ENCODE measurements at regions not wholly inside any gene's neighbourhood (a gene's known extent, or its start where the extent isn't known, plus 50 kb on each side); places are given as distances from the start of the nearest gene placed in this dataset.
A peak's percentile ranks its signal among the peaks of the same experiment; 100 is the strongest.
"Not testable (repeated sequence)": the region's sequence is repeated elsewhere in the genome, so short reads cannot be mapped to it uniquely, and the experiment has no call there.

DNA sequence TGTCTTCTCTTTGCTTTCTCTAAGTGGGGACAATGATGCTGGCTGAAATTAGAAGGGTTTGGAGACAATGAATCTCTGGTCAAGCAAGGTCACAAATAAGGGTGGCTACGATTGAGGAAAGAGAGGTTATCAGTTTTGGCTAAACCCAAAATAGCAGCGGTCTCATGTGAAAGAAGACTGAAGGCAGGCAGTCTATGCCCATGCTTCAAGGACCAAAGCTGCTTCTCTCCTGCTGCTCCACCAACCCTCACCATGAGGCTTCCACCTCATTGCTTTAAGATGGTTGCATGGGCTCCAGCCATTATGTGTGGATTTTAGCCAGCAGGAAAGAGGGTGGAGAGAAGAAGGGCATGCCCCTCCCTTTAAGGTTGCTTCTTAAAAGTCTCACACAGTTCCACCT lies 114.1 kb upstream of the TRIM2 start:
- Histone ChIP-seq H3K27me3 (no peaks in the 10 kb centered on the region), H3K9me3 (no peaks in the 10 kb centered on the region), H3K36me3 (no peaks in the 10 kb centered on the region), H3K4me3 (no peak overlapping the region)
- no peak for DNase-seq

DNA sequence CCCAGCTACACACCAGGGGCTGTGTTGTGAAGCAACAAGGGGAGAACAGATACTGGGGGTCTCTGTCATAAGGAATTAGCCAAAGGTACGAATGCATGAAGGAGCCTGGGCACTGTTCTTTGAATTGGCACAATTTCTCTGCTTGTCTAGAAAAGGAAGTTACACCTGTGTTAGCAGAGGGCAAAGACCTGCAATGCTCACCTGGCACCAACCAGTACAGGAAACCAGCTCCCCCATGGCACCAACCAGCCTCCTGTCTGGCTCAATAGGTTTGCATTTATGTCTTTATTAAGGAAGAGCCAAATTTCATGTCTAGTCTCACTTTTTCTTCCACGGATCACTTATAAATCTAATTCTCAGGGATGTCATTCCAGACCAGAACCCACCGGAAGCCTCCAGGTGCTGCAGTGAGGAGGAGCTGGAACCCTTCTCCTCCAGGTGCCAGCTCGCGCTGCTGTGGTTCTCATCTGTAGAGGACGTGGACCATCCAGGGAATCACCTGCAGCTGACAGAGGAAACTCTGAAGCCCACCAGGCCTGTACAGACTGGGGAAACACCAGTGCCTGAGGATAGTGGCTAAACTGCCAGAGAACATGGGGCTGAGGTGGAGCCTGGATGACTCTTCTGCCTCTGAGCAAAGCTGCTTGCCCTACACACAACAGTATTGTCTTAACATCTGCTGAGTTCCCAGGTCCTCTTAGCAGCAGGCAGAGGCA lies 113.4 kb upstream of the TRIM2 start:
- Histone ChIP-seq H3K4me3 (no peak overlapping the region), H3K27me3 (no peaks in the 10 kb centered on the region), H3K36me3 (no peaks in the 10 kb centered on the region), H3K9me3 (no peaks in the 10 kb centered on the region)
- DNase-seq = no peak

DNA sequence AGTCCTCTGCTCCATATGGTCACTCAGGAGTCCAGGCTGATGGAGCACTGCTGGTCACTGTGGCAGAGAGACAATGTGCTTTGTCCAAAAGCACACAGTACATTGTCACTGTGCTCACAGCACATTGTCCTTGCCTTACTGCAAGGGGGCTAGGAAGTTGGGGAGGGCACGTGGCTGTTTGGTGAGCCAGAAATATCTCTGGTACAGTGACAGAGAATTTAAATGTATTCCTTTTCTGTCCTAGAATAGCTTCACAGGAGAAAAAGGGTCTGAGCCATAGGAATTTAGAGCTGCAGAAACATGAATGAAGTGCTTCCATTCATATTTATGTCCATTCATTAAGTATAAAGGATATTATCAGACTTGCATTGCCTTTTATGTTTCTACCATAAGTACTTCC lies 110.8 kb upstream of the TRIM2 start:
- DNase-seq = no peak
- Histone ChIP-seq H3K36me3 (no peaks in the 10 kb centered on the region), H3K9me3 (no peaks in the 10 kb centered on the region), H3K4me3 (no peak overlapping the region), H3K27me3 (no peaks in the 10 kb centered on the region)

DNA sequence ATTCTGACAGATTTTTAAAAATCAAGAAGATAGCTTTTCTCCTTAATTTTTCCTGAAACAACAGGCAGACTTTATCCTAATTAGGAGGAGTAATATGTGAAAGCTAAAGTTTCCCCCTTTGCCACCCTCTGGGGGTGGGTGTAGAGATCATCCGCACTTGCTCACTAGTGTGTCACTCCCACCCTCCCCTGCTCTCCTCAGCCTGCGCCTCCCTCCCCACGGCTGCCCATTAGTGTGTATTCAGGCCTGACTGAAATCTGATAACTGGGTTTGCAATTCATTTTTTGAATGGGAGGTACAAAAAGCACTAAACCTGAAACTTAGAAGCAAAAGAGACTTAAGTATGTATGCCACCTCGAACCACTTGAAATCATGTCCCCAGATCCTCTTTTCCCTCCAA lies 110.4 kb upstream of the TRIM2 start:
- Histone ChIP-seq H3K36me3 (no peaks in the 10 kb centered on the region), H3K4me3 (no peak overlapping the region), H3K27me3 (no peaks in the 10 kb centered on the region), H3K9me3 (no peaks in the 10 kb centered on the region)
- no peak for DNase-seq

DNA sequence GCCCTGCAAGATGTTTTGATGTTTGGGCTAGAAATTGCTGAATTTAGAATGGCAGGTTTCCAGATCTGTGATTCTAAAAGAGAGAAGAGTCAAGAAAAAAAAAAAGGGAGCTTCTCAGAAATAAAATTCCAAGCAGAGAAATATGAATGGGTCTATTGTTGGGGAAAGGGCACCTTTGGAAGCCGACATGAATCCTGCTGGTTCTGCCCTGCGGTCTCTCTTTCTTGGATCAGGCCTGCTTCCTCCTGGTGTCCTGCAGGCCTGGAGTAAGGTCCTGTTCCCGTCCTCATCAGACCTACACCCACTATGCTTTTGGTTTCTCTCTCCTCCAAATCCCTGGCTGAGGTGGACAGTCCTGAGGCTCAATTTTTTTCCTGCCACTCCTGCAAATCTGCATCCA lies 109.8 kb upstream of the TRIM2 start:
- no peak for DNase-seq
- Histone ChIP-seq H3K27me3 (no peaks in the 10 kb centered on the region), H3K36me3 (no peaks in the 10 kb centered on the region), H3K4me3 (no peak overlapping the region), H3K9me3 (no peaks in the 10 kb centered on the region)

DNA sequence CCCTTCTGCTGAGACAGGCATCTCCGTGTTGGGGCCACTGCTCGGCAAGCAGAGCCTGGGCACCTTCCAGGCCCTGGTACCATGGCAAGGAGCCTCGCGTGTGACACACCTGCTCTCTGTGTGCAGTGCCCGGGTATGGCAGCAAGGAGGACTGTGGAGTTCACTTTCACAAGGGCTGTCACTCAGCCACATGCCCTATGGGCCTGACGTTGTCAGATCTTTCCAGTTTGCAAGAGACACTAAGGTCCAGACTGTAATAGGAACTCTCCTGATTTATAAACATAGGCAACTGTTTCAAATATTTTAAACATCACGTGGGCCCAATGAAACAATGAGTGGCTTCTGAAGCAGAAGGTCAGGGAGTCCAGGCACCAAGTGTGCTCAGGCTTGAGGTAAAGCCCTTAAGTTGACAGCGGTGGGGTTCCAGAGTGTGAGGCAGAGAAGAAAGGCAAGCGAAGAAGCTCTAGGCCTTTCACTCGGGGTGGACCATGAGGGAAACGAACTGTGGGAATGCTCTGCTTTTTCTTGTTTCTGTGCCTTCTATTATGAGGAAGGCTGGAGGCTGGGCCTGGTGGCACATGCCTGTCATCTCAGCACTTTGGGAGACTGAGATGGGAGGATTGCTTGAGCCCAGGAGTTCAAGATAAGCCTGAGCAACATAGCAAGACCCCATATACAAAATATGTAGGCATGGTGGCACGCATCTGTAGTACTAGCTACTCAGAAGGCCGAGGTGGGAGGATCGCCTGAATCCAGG lies 108.6 kb upstream of the TRIM2 start:
- H3K27me3 ChIP-seq = no peaks in the 10 kb centered on the region
- no peaks in the 10 kb centered on the region for H3K36me3 ChIP-seq
- no peak for DNase-seq
- H3K4me3 ChIP-seq = no peak overlapping the region
- no peaks in the 10 kb centered on the region for H3K9me3 ChIP-seq

DNA sequence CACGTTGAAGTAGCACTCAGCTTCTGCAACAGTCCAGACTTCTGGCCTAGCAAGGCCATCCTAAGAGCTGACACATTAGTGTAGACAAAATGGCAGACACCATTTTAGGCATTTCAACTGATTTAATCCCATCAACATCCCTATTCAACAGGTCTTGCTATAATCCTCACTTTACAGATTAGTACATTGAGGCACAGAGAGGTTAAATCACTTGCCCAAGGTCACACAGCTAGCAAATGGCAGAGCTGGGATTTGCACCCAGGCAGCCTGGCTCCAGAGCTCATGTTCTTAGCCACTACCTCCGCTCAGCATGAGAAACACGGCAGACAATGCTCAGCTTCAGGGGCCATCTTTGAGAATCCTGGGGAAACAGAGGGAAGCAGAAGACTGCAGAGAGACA lies 107.9 kb upstream of the TRIM2 start:
- Histone ChIP-seq H3K27me3 (no peaks in the 10 kb centered on the region), H3K36me3 (no peaks in the 10 kb centered on the region), H3K4me3 (no peak overlapping the region), H3K9me3 (no peaks in the 10 kb centered on the region)
- DNase-seq = no peak

DNA sequence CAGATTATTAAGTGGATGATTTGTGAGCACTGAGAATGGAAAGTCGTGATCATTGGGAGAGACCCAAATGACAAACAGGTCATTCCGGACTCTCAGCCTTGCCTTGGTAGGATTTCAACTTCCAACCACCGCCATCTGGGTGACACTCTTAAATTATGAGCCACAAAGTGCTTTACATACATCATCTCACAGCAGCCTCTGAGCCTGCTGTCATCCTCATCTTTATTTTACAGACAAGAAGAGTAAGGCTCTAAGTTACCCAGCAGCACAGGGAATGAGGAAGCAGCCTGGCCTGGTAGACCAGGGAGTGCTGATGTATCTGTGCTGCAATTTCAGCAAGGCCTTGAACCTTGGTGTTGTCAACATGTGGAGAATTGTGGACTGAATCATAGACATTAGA lies 105.8 kb upstream of the TRIM2 start:
- no peaks in the 10 kb centered on the region for H3K36me3 ChIP-seq
- H3K27me3 ChIP-seq = no peaks in the 10 kb centered on the region
- H3K9me3 ChIP-seq = no peaks in the 10 kb centered on the region
- DNase-seq = no peak
- H3K4me3 ChIP-seq = no peak overlapping the region

DNA sequence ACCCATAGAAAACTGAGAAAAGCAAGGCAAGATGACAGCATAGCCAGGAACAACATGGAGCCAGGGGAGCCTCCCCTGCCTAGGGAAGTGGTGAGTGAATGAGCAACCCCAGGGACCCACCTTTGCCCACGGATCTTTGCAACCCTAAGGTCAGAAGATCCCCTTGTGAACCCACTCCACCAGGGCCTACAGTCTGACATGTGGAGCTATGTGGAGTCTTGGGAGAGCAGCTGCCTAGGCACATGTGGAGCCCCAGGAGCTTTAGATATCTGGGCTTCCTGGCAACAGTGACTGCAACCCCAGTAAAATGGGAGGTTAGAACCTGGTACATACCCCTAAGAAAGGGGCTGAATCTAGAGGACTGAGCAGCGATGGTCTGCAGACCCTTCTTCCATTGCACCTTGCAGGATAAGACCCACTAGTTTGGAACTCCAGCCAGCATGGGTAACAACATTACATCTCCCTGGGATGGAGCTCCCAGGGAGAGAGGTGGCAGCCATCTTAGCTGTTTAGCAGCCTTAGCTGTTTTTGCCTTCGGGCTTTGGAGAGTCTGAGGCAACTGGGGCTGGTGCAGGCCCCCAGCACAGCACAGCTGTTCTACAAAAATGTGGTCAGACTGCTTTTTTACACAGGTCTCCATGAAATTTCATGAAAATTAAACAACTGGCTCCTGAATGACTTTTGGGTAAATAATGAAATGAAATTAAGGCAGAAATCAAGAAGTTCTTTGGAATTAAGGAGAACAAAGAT lies 104.7 kb upstream of the TRIM2 start:
- no peaks in the 10 kb centered on the region for H3K36me3 ChIP-seq
- no peak overlapping the region for H3K4me3 ChIP-seq
- no peaks in the 10 kb centered on the region for H3K9me3 ChIP-seq
- no peaks in the 10 kb centered on the region for H3K27me3 ChIP-seq
- no peak for DNase-seq

DNA sequence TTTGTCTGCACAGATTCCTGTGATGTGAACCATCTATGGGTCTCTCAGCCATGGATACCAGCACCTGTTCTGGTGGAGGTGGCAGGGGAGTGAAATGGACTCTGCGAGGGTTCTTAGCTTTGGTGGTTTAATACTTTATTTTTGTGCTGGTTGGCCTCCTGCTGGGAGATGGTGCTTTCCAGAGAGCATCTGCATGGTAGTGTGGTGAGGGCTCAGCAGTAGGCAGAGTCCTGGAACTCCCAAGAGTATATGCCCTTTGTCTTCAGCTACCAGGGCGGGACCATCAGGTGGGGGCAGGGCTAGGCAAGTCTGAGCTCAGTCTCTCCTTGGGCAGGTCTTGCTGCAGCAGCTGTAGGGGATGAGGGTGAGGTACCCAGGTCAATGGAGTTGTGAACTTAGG lies 97.5 kb upstream of the TRIM2 start:
- not testable (repeated sequence) for H3K27me3 ChIP-seq, DNase-seq, H3K4me3 ChIP-seq, H3K9me3 ChIP-seq, H3K36me3 ChIP-seq

DNA sequence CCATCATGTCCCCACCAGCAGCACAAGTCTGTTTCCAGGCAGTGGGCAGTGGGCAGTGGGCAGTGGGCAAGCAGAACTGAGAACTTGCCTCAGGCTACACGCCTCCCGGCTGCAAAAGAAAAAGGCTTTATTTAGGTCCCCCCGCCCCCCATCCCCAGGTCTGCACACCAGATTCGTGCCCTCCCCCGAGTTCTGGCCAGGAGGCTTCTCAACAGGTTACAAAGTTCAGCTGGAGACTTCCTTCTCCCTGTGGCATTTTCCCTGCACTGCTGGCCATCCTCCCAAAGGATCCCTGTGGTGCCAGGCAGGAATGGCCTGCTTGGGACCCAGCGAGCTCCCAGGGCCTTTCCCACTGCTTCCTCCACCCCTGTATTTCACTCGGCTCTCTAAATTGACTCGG lies 97.0 kb upstream of the TRIM2 start:
- Histone ChIP-seq H3K9me3 (no peaks in the 10 kb centered on the region), H3K4me3 (no peak overlapping the region), H3K27me3 (no peaks in the 10 kb centered on the region), H3K36me3 (no peaks in the 10 kb centered on the region)
- DNase-seq = no peak

DNA sequence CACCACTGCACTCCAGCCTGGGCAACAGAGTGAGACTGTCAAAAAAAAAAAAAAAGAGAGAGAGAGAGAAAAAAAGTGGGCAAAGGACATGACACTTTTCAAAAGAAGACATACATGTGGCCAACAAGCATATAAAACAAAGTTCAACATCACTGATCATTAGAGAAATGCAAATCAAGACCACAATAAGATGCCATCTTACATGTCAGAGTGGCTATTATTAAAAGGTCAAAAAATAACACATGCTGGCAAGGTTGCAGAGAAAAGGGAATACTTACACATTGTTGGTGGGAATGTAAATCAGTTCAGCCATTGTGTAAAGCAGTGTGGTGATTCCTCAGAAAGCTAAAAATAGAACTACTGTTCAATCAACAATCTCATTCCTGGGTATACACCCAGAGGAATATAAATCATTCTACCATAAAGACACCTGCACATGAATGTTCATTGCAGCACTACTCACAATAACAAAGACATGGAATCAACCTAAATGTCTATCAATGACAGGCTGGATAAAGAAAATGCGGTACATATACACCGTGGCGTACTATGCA lies 94.9 kb upstream of the TRIM2 start:
- Histone ChIP-seq H3K4me3 (no peak overlapping the region), H3K9me3 (no peaks in the 10 kb centered on the region), H3K36me3 (no peaks in the 10 kb centered on the region), H3K27me3 (no peaks in the 10 kb centered on the region)
- no peak for DNase-seq

DNA sequence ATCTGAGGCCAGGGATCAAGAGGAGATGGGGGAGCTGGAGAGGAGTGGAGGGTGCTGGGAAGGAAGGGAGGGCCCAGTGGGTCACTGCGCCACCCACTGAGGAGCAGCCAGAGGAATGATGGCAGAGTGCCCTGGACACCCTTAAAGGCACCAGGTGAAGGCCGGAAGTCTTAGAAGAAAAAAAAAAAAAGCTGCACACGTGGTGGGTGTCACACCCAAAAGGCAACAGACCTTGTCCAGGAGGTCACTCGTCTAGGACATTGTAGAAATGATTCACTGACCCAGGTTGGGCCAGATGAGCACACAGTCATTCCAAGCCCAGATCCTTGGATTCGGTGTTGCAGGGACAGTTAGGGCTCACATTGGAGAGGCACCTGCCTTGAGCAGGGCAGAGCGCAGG lies 93.5 kb upstream of the TRIM2 start:
- no peak for DNase-seq
- Histone ChIP-seq H3K27me3 (no peaks in the 10 kb centered on the region), H3K9me3 (no peaks in the 10 kb centered on the region), H3K36me3 (no peaks in the 10 kb centered on the region), H3K4me3 (no peak overlapping the region)

DNA sequence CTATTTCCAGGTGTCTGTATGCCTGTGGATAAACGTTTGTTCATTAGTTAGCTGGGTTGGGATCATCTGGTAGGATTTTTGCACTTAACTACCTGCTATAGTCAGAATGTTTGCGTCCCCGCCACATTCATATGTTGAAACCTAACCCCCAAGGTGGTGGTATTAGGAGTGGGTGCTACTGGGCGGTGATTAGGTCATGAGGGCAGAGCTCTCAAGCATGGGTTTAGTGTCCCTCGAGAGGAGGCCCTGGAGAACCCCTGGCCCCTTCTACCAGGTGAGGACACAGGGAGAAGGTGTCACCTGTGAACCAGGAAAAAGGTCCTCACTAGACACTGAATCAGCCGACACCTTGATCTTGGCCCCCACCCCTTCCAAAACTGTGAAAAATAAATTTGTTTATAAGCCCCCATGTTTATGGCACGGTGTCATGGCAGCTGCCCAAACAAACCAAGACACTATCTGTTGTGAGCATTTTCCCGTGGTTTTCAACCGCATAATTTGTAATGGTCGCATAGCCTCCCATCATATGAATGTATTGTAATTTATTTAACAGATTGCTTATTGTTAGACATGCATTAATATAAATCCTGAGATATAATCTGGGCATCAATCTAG lies 92.7 kb upstream of the TRIM2 start:
- Histone ChIP-seq H3K9me3 (no peaks in the 10 kb centered on the region), H3K4me3 (no peak overlapping the region), H3K36me3 (no peaks in the 10 kb centered on the region), H3K27me3 (no peaks in the 10 kb centered on the region)
- DNase-seq = no peak

DNA sequence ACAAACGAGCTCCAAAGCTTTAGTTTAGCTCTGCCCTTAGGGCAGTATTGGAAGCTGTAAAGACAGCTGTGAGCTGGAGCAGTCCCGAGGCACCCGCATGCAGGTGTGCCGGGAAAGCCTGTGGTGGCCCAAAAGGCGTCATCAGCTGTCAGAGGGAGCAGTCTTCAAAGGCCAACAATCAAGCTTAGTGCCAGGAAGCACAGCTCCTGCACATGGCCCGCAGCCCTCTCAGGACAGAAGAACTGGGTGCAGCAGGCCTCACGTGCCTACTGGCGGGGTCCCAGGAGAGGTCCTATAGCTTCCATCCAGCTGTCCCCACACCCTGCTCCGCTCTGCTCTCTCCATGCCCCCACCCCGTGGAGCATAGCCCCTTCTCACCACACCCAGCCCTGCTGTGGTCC lies 92.2 kb upstream of the TRIM2 start:
- Histone ChIP-seq H3K27me3 (no peaks in the 10 kb centered on the region), H3K36me3 (no peaks in the 10 kb centered on the region), H3K9me3 (no peaks in the 10 kb centered on the region), H3K4me3 (no peak overlapping the region)
- DNase-seq = no peak

DNA sequence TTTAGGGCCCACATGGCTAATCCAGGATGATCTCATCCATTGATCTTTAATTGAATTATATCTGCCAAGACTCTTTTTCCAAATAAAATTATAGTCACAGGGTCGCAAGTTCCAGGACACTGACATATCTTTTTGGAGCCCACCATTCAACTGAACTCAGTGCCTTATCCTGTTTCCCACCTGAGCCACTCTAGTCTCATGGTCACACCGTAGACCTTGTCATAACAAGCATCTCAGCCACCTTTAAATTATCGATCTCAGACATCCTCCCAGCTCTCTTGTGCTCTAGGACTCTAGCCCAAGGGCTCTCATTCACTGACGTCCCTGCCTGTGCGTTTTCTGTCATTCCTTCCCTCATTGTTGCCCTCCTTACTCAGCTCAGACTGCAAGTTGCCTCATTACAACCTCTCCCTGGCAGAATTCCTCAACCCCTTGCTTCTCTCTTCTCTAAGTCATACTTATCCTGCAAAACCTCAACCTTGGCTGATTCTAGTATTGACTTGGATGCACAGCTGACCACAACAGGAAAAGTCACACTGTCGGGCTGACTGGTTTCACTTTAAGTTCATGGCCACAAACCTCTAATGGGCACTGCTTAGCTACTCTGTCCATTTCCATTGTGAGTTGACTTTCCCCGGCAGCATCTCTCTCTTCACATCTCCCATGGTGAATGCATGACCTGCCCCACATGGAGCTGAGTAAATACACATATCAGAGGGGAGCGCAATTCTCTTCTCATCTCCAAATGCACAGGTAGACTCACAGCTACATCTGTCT lies 91.0 kb upstream of the TRIM2 start:
- Histone ChIP-seq H3K36me3 (no peaks in the 10 kb centered on the region), H3K27me3 (no peaks in the 10 kb centered on the region), H3K9me3 (no peaks in the 10 kb centered on the region), H3K4me3 (no peak overlapping the region)
- DNase-seq = peak; percentile 34

DNA sequence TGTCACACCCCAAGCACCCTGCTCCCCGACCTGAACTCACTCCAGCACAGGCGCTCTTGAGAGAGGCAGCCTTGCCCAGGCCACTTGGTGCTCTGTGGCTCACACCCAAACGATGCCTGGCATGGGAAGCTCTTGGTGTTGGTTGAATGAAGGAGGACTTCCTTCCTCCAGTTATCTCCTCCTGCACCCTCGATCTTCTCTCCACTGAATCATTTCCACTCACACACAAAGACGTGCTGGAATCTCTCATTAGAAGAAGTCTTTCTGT lies 90.5 kb upstream of the TRIM2 start:
- no peak overlapping the region for H3K4me3 ChIP-seq
- no peaks in the 10 kb centered on the region for H3K27me3 ChIP-seq
- no peaks in the 10 kb centered on the region for H3K9me3 ChIP-seq
- no peaks in the 10 kb centered on the region for H3K36me3 ChIP-seq
- no peak for DNase-seq

Data from MG63 (cell line).